GM21381 (cell line): ENCODE measurements at regions not wholly inside any gene's neighbourhood (a gene's known extent, or its start where the extent isn't known, plus 50 kb on each side); places are given as distances from the start of the nearest gene placed in this dataset.
"Not testable (repeated sequence)": the region's sequence is repeated elsewhere in the genome, so short reads cannot be mapped to it uniquely, and the experiment has no call there.

Source experiments
- ATAC-seq: cut with Tn5 transposase; IDR thresholded peaks from one replicate; pipeline ENCODE4 v1.9.1; 2021; ENCODE audit warnings: mild to moderate bottlenecking, moderate library complexity; ENCODE audit not compliant: unreplicated experiment

- ATAC-seq = no peak
These were observed 384.7 kb upstream of the FZD8 start for GRCh38 chr10:36026656-36027390.

- no peak for ATAC-seq
These were observed 384.0 kb upstream of the FZD8 start for GRCh38 chr10:36026081-36026480.

- no peak for ATAC-seq
These were observed 381.8 kb upstream of the FZD8 start for GRCh38 chr10:36023939-36024338.

- ATAC-seq = no peak
These were observed 379.0 kb upstream of the FZD8 start for GRCh38 chr10:36021096-36021495.

GRCh38 chr10:36019749-36020148 lies 377.7 kb upstream of the FZD8 start:
- ATAC-seq = no peak

- ATAC-seq = no peak
These were observed 376.9 kb upstream of the FZD8 start for GRCh38 chr10:36018996-36019395.

- ATAC-seq = no peak
These were observed 375.0 kb upstream of the FZD8 start for GRCh38 chr10:36017137-36017536.

GRCh38 chr10:36007369-36007768 lies 365.3 kb upstream of the FZD8 start:
- no peak for ATAC-seq

- no peak for ATAC-seq
These were observed 361.6 kb upstream of the FZD8 start for GRCh38 chr10:36003688-36004087.

GRCh38 chr10:36003031-36003600 lies 361.0 kb upstream of the FZD8 start:
- no peak for ATAC-seq

GRCh38 chr10:36002445-36002844 lies 360.3 kb upstream of the FZD8 start:
- no peak for ATAC-seq

GRCh38 chr10:36000754-36001153 lies 358.7 kb upstream of the FZD8 start:
- ATAC-seq = not testable (repeated sequence)

- no peak for ATAC-seq
These were observed 355.9 kb upstream of the FZD8 start for GRCh38 chr10:35998026-35998425.

GRCh38 chr10:35995485-35995884 lies 353.4 kb upstream of the FZD8 start:
- no peak for ATAC-seq

- no peak for ATAC-seq
These were observed 351.8 kb upstream of the FZD8 start for GRCh38 chr10:35993591-35994515.

- ATAC-seq = no peak
These were observed 350.0 kb upstream of the FZD8 start for GRCh38 chr10:35992107-35992506.

- no peak for ATAC-seq
These were observed 344.8 kb upstream of the FZD8 start for GRCh38 chr10:35986756-35987502.

- no peak for ATAC-seq
These were observed 337.0 kb upstream of the FZD8 start for GRCh38 chr10:35979116-35979515.

- ATAC-seq = not testable (repeated sequence)
These were observed 332.0 kb upstream of the FZD8 start for GRCh38 chr10:35973912-35974591.

- no peak for ATAC-seq
These were observed 330.2 kb upstream of the FZD8 start for GRCh38 chr10:35972275-35972674.
